H1 (cell line): ENCODE measurements at regions not wholly inside any gene's neighbourhood (a gene's known extent, or its start where the extent isn't known, plus 50 kb on each side); places are given as distances from the start of the nearest gene placed in this dataset.

ENCODE experiments used
- CTCF ChIA-PET: fragments of 300-600 bp; sonication (Branson Sonifier 250); formaldehyde crosslinking; loops from one replicate; lab custom pipeline; 2021; ENCODE audit not compliant: partially characterized antibody; lab: Charles Lee
- POLR2A ChIA-PET: fragments of 300-600 bp; sonication (Branson Sonifier 250); formaldehyde crosslinking; loops from one replicate; lab custom pipeline; 2021; ENCODE audit warnings: inconsistent platforms; ENCODE audit not compliant: partially characterized antibody; lab: Charles Lee
- DNase-seq, 2 experiments: peaks; one replicate each; pipeline versions ENCODE4 v3.0.0 to v3.0.0-alpha.2; 2010 to 2022; ENCODE audit warnings: low spot score in 2 of 2, low read depth in 1 of 2, mixed read lengths in 1 of 2
- FAIRE-seq: peaks from 2 replicates; lab custom pipeline; 2011; peaks lifted over from hg19 to GRCh38; lab: Jason Lieb, UNC
- H2AFZ ChIP-seq: 2 replicates; pipeline ENCODE4 v1.8.1; 2012; ENCODE audit warnings: low read length, inconsistent platforms
- H2AK5ac ChIP-seq: 2 replicates; pipeline ENCODE4 v1.6.1; 2013; ENCODE audit warnings: low read depth, low read length
- H2BK120ac ChIP-seq: replicated peaks from 2 replicates; pipeline ENCODE3; 2013; ENCODE audit warnings: low read depth, low read length, inconsistent platforms
- H2BK12ac ChIP-seq: 2 replicates; pipeline ENCODE4 v1.6.1; 2013; ENCODE audit warnings: low read depth, low read length
- H2BK15ac ChIP-seq: 2 replicates; pipeline ENCODE4 v1.6.1; 2013; ENCODE audit warnings: low read length
- H2BK20ac ChIP-seq: 2 replicates; pipeline ENCODE4 v1.6.1; 2013; ENCODE audit warnings: low read length
- H2BK5ac ChIP-seq: 2 replicates; pipeline ENCODE4 v1.6.1; 2013; ENCODE audit warnings: low read depth, low read length
- H3K14ac ChIP-seq: 2 replicates; pipeline ENCODE4 v1.6.1; 2013; ENCODE audit warnings: inconsistent platforms; ENCODE audit not compliant: insufficient read length
- H3K18ac ChIP-seq: 2 replicates; pipeline ENCODE4 v1.6.1; 2013; ENCODE audit warnings: low read length; ENCODE audit errors: extremely low read depth
- H3K23ac ChIP-seq: 2 replicates; pipeline ENCODE4 v1.6.1; 2013; ENCODE audit warnings: inconsistent platforms; ENCODE audit not compliant: insufficient read length
- H3K23me2 ChIP-seq: 2 replicates; pipeline ENCODE4 v1.6.1; 2013; ENCODE audit warnings: low read depth, low read length
- H3K27ac ChIP-seq: 2 replicates; pipeline ENCODE4 v1.6.1; 2011; ENCODE audit warnings: low read depth, low read length, inconsistent platforms
- H3K27me3 ChIP-seq, 4 experiments: replicated peaks in 1 of 4; 1 replicate in 1 of 4; 2 replicates in 3 of 4; pipeline versions ENCODE4 v1.6.1 to v1.8.1; 2011 to 2013; ENCODE audit warnings: low read length in 3 of 4, mild to moderate bottlenecking in 3 of 4, inconsistent platforms in 2 of 4, mixed read lengths in 2 of 4, moderate library complexity in 1 of 4; ENCODE audit not compliant: control insufficient read depth in 3 of 4, insufficient read depth in 3 of 4; ENCODE audit errors: extremely low read depth in 1 of 4
- H3K36me3 ChIP-seq, 4 experiments: 2 replicates each; pipeline versions ENCODE4 v1.6.1 to v1.8.1; 2011 to 2013; ENCODE audit warnings: mild to moderate bottlenecking in 4 of 4, low read length in 3 of 4, moderate library complexity in 2 of 4, control low read depth in 1 of 4, inconsistent platforms in 1 of 4; ENCODE audit not compliant: insufficient read depth in 4 of 4, control insufficient read depth in 2 of 4
- H3K4ac ChIP-seq: replicated peaks from 2 replicates; pipeline ENCODE3; 2013; ENCODE audit warnings: low read length, low read depth, mixed read lengths, inconsistent platforms; ENCODE audit not compliant: insufficient read length
- H3K4me1 ChIP-seq, 4 experiments: replicated peaks in 1 of 4; 1 replicate in 1 of 4; 2 replicates in 3 of 4; pipeline versions ENCODE4 v1.6.1 to v1.8.1; 2011 to 2013; ENCODE audit warnings: low read length in 3 of 4, inconsistent platforms in 2 of 4, mixed read lengths in 1 of 4; ENCODE audit not compliant: insufficient read depth in 4 of 4, control insufficient read depth in 3 of 4
- H3K4me2 ChIP-seq, 2 experiments: 2 replicates each; pipeline versions ENCODE4 v1.6.1 to v1.8.1; 2011 to 2013; ENCODE audit warnings: low read depth in 2 of 2, low read length in 2 of 2, control low read depth in 1 of 2, inconsistent platforms in 1 of 2, mild to moderate bottlenecking in 1 of 2; ENCODE audit not compliant: insufficient read depth in 1 of 2
- H3K4me3 ChIP-seq, 4 experiments: fragments of 200-600, 300-600 bp in 1 of 4; sonication (generic), shearing (Covaris generic), sonication (Bioruptor Twin) in 1 of 4; 2 replicates each; pipeline versions ENCODE4 v1.5.1 to v1.8.1; 2011 to 2016; ENCODE audit warnings: low read length in 4 of 4, low read depth in 3 of 4, control low read depth in 2 of 4, inconsistent platforms in 2 of 4, mild to moderate bottlenecking in 2 of 4, mixed read lengths in 1 of 4, moderate library complexity in 1 of 4; ENCODE audit not compliant: insufficient read depth in 2 of 4; ENCODE audit errors: extremely low read depth in 1 of 4
- H3K56ac ChIP-seq: replicated peaks from 2 replicates; pipeline ENCODE3; 2013; ENCODE audit warnings: low read depth, mild to moderate bottlenecking, mixed read lengths, low read length, inconsistent platforms; ENCODE audit not compliant: insufficient read length
- H3K79me1 ChIP-seq: 2 replicates; pipeline ENCODE4 v1.6.1; 2013; ENCODE audit warnings: low read depth, low read length, control low read depth
- H3K79me2 ChIP-seq, 2 experiments: 2 replicates each; pipeline versions ENCODE4 v1.6.1 to v1.8.1; 2012 to 2013; ENCODE audit warnings: low read length in 2 of 2, mild to moderate bottlenecking in 2 of 2, inconsistent platforms in 1 of 2; ENCODE audit not compliant: insufficient read depth in 2 of 2, control insufficient read depth in 1 of 2
- H3K9ac ChIP-seq, 4 experiments: replicated peaks in 1 of 4; 1 replicate in 1 of 4; 2 replicates in 3 of 4; pipeline versions ENCODE4 v1.6.1 to v1.8.1; 2011 to 2013; ENCODE audit warnings: low read depth in 3 of 4, low read length in 3 of 4, control low read depth in 2 of 4, mild to moderate bottlenecking in 2 of 4, moderate library complexity in 2 of 4, inconsistent platforms in 1 of 4; ENCODE audit errors: extremely low read depth in 1 of 4
- H3K9me3 ChIP-seq, 2 experiments: 2 replicates each; pipeline versions ENCODE4 v1.6.1 to v1.8.1; 2012 to 2013; ENCODE audit warnings: mild to moderate bottlenecking in 2 of 2, moderate library complexity in 2 of 2, control low read depth in 1 of 2, inconsistent platforms in 1 of 2, low read depth in 1 of 2, low read length in 1 of 2, mixed read lengths in 1 of 2; ENCODE audit not compliant: insufficient read depth in 2 of 2
- H4K20me1 ChIP-seq, 2 experiments: replicated peaks in 1 of 2; 2 replicates each; pipeline versions ENCODE3 to v1.8.1; 2011 to 2013; ENCODE audit warnings: inconsistent platforms in 2 of 2, low read length in 2 of 2, mild to moderate bottlenecking in 1 of 2; ENCODE audit not compliant: insufficient read depth in 2 of 2, control insufficient read depth in 1 of 2
- H4K5ac ChIP-seq: 2 replicates; pipeline ENCODE4 v1.6.1; 2013; ENCODE audit warnings: low read length, low read depth, mixed read lengths, inconsistent platforms; ENCODE audit not compliant: insufficient read length
- H4K8ac ChIP-seq: 2 replicates; pipeline ENCODE4 v1.8.0; 2013; ENCODE audit warnings: mild to moderate bottlenecking, moderate library complexity, low read length, inconsistent platforms; ENCODE audit not compliant: insufficient read depth; ENCODE audit errors: extremely low read depth
- H4K91ac ChIP-seq: replicated peaks from 2 replicates; pipeline ENCODE3; 2013; ENCODE audit warnings: low read length, mixed read lengths, inconsistent platforms; ENCODE audit not compliant: insufficient read length
- ASH2L ChIP-seq: fragments of 200-600, 300-600 bp; sonication (generic); IDR thresholded peaks from one replicate; pipeline ENCODE4 v1.7.1; 2017; ENCODE audit warnings: low read length
- CHD2 ChIP-seq: IDR thresholded peaks from 2 replicates; pipeline ENCODE4 v1.6.1; 2012; ENCODE audit warnings: low read length, improper control_type of control experiment
- KDM5A ChIP-seq: fragments of 200-600 bp; IDR thresholded peaks from 2 replicates; pipeline ENCODE4 v1.7.1; 2012; ENCODE audit warnings: mild to moderate bottlenecking, low read length, inconsistent platforms, mixed read lengths
- MAFK ChIP-seq: IDR thresholded peaks from 2 replicates; pipeline ENCODE4 v1.6.1; 2012; ENCODE audit warnings: low read depth, mild to moderate bottlenecking, improper control_type of control experiment, low read length
- NRF1 ChIP-seq: IDR thresholded peaks from 2 replicates; pipeline ENCODE4 v1.6.1; 2011; ENCODE audit warnings: mild to moderate bottlenecking, low read depth, low read length, improper control_type of control experiment
- PHF8 ChIP-seq: fragments of 200-600 bp; sonication (generic); conservative IDR thresholded peaks from 2 replicates; pipeline ENCODE4 v1.7.1; 2012; ENCODE audit warnings: low read depth, mild to moderate bottlenecking, inconsistent platforms, low read length, moderate library complexity
- SP2 ChIP-seq: IDR thresholded peaks from 2 replicates; pipeline ENCODE4 v1.6.1; 2012; ENCODE audit warnings: mild to moderate bottlenecking, low read length, inconsistent platforms
- TCF12 ChIP-seq: IDR thresholded peaks from 2 replicates; pipeline ENCODE4 v1.6.1; 2011; ENCODE audit warnings: low read depth, mild to moderate bottlenecking, low read length
- TEAD4 ChIP-seq: IDR thresholded peaks from 2 replicates; pipeline ENCODE4 v1.6.1; 2012; ENCODE audit warnings: low read depth, low read length, inconsistent platforms, mixed read lengths
- WGBS, 2 experiments: shearing (Covaris generic) in 1 of 2; methylation state at CpG; one replicate each; pipeline versions ENCODE4 v1.1.6 to v1.1.7; 2013 to 2015; ENCODE audit warnings: low lambda C conversion rate in 2 of 2, mixed read lengths in 2 of 2, inconsistent platforms in 1 of 2, low coverage in 1 of 2, missing lambda C conversion rate in 1 of 2; ENCODE audit not compliant: insufficient replicate concordance in 2 of 2, insufficient coverage in 1 of 2, insufficient read length in 1 of 2; ENCODE audit errors: extremely low coverage in 1 of 2, missing lambda C conversion rate in 1 of 2; 5-methylcytosine and 5-hydroxymethylcytosine counted together
- TF ChIP-seq, protein P1 (sequence below): IDR thresholded peaks from 2 replicates; pipeline ENCODE4 v1.6.1; 2011; ENCODE audit warnings: low read length, improper control_type of control experiment

- H3K36me3 ChIP-seq, result no peaks in the 10 kb centered on the region
- DNase-seq (no peak), FAIRE-seq (no peak)
- H2BK20ac ChIP-seq, result no peak overlapping the region
- H3K23me2 ChIP-seq, result no peaks in the 10 kb centered on the region
- H2AFZ ChIP-seq, result no peak overlapping the region
- no peaks in the 10 kb centered on the region for H3K79me2 ChIP-seq
- no peaks in the 10 kb centered on the region for H3K27me3 ChIP-seq
- H4K5ac ChIP-seq, result no peak overlapping the region
- no peaks in the 10 kb centered on the region for H4K20me1 ChIP-seq
- no peak overlapping the region for H2AK5ac ChIP-seq
- no peak overlapping the region for H2BK5ac ChIP-seq
- no peak overlapping the region for H3K9ac ChIP-seq
- POLR2A ChIA-PET, result no interaction called here
- no peak overlapping the region for H3K4me3 ChIP-seq
- H3K56ac ChIP-seq, result no peak overlapping the region
- no peak overlapping the region for H3K14ac ChIP-seq
- no peaks in the 10 kb centered on the region for H3K79me1 ChIP-seq
- no peak overlapping the region for H4K8ac ChIP-seq
- no peak overlapping the region for H3K27ac ChIP-seq
- H3K9me3 ChIP-seq, result no peaks in the 10 kb centered on the region
- CTCF ChIA-PET, result interaction anchor here (1.3 kb wide), 1 partner anchor 11 kb away, joined by 3 read pairs; no protein-coding TSS in a partner anchor
- H2BK12ac ChIP-seq, result no peak overlapping the region
- no peak overlapping the region for H2BK15ac ChIP-seq
- 87% methylated on average over 7 of the region's 7 CpGs; no CpG with 5 or more reads in 1 of the 2 experiments for WGBS, 2 experiments
- H2BK120ac ChIP-seq, result no peak overlapping the region
- no peak overlapping the region for H3K4me2 ChIP-seq
- H3K23ac ChIP-seq, result no peak overlapping the region
- no peak for TF ChIP-seq TCF12
- TF ChIP-seq, protein P1, sequence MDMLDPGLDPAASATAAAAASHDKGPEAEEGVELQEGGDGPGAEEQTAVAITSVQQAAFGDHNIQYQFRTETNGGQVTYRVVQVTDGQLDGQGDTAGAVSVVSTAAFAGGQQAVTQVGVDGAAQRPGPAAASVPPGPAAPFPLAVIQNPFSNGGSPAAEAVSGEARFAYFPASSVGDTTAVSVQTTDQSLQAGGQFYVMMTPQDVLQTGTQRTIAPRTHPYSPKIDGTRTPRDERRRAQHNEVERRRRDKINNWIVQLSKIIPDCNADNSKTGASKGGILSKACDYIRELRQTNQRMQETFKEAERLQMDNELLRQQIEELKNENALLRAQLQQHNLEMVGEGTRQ, result no peak
- no peak for TF ChIP-seq MAFK
- no peak for TF ChIP-seq NRF1
- no peak for TF ChIP-seq CHD2
- TF ChIP-seq SP2, result no peak
- TF ChIP-seq TEAD4, result no peak
- no peak for TF ChIP-seq ASH2L
- no peak for TF ChIP-seq PHF8
- TF ChIP-seq KDM5A, result no peak
- no peaks in the 10 kb centered on the region for H3K4me1 ChIP-seq
- H4K91ac ChIP-seq, result no peak overlapping the region
- H3K4ac ChIP-seq, result no peak overlapping the region
- H3K18ac ChIP-seq, result no peak overlapping the region
These were observed 169.2 kb downstream of the NFKBIZ start for GRCh38 chr3:102018551-102018950.
